Panc1 (cell line): ENCODE measurements at regions not wholly inside any gene's neighbourhood (a gene's known extent, or its start where the extent isn't known, plus 50 kb on each side); places are given as distances from the start of the nearest gene placed in this dataset.

ENCODE experiments used
- ATAC-seq: fragments of 200-7000 bp; cut with Tn5 transposase; 2 replicates; pipeline ENCODE4 v1.9.1; 2020; ENCODE audit warnings: mild to moderate bottlenecking, moderate library complexity
- BruUV-seq: library from RNA; stranded (reverse); fragments of 400-500 nt; replicated peaks from 2 replicates; lab custom pipeline; 2021; lab: Mats Ljungman, UMichigan
- CTCF ChIA-PET: fragments of 300-600 bp; sonication (Branson Sonifier 250); formaldehyde crosslinking; loops from one replicate; lab custom pipeline; 2022; ENCODE audit warnings: antibody characterized with exemption; lab: Charles Lee
- POLR2A ChIA-PET: fragments of 300-600 bp; sonication (Branson Sonifier 250); formaldehyde crosslinking; loops from one replicate; lab custom pipeline; 2022; ENCODE audit warnings: antibody characterized with exemption; lab: Charles Lee
- DNase-seq: peaks from one replicate; pipeline ENCODE4 v3.0.0-alpha.2; 2010; ENCODE audit warnings: low read depth, low spot score
- H3K27ac ChIP-seq: 2 replicates; pipeline ENCODE4 v1.5.1; 2011; ENCODE audit warnings: mild to moderate bottlenecking, low read length, inconsistent platforms
- H3K27me3 ChIP-seq: fragments of 200-500 bp; sonication (Bioruptor generic); 2 replicates; pipeline ENCODE4 v1.6.0; 2014; ENCODE audit warnings: low read length, inconsistent platforms; ENCODE audit not compliant: control insufficient read depth, insufficient read depth
- H3K36me3 ChIP-seq: fragments of 200-500 bp; sonication (Bioruptor generic); 2 replicates; pipeline ENCODE4 v1.5.1; 2014; ENCODE audit warnings: inconsistent platforms, mild to moderate bottlenecking, low read length, moderate library complexity; ENCODE audit not compliant: control insufficient read depth, insufficient read depth
- H3K4me1 ChIP-seq: 2 replicates; pipeline ENCODE4 v1.5.1; 2011; ENCODE audit warnings: inconsistent platforms, mild to moderate bottlenecking, low read length, moderate library complexity; ENCODE audit not compliant: control insufficient read depth, insufficient read depth
- H3K4me3 ChIP-seq, 2 experiments: 2 replicates each; pipeline ENCODE4 v1.5.1; 2011 to 2012; ENCODE audit warnings: low read depth in 2 of 2, low read length in 2 of 2, mild to moderate bottlenecking in 2 of 2, inconsistent platforms in 1 of 2, moderate library complexity in 1 of 2
- H3K9me3 ChIP-seq: fragments of 200-500 bp; sonication (Bioruptor generic); 2 replicates; pipeline ENCODE4 v1.5.1; 2014; ENCODE audit warnings: low read depth, mild to moderate bottlenecking, inconsistent platforms, low read length, moderate library complexity; ENCODE audit not compliant: control insufficient read depth, insufficient read depth
- CTCF ChIP-seq: fragments of 450-650 bp; IDR thresholded peaks from 2 replicates; pipeline ENCODE4 v1.5.1; 2017; ENCODE audit warnings: mild to moderate bottlenecking
- POLR2AphosphoS5 ChIP-seq: IDR thresholded peaks from 2 replicates; pipeline ENCODE4 v1.6.1; 2012; ENCODE audit warnings: mild to moderate bottlenecking, low read depth, low read length, moderate library complexity
- REST ChIP-seq, 2 experiments: IDR thresholded peaks; 2 replicates each; pipeline ENCODE4 v1.6.1; 2011 to 2012; ENCODE audit warnings: low read depth in 2 of 2, control low read depth in 1 of 2, low read length in 1 of 2, mild to moderate bottlenecking in 1 of 2, moderate library complexity in 1 of 2; ENCODE audit not compliant: insufficient read depth in 1 of 2
- SIN3A ChIP-seq: IDR thresholded peaks from 2 replicates; pipeline ENCODE4 v1.6.1; 2012; ENCODE audit warnings: low read depth, mild to moderate bottlenecking, low read length, moderate library complexity, borderline replicate concordance; ENCODE audit not compliant: insufficient read depth
- TCF7L2 ChIP-seq: IDR thresholded peaks from 2 replicates; pipeline ENCODE4 v1.6.1; 2011; ENCODE audit warnings: mild to moderate bottlenecking, low read depth, low read length, inconsistent platforms
- in situ Hi-C: cut with HindIII; loops from 2 replicates; pipeline ENCODE4 v1.10.0; 2016; ENCODE audit warnings: low sequenced_read_pairs, low pct_unique_long_range_greater_than_20kb
- intact Hi-C: fragments of 100-400 bp; cut with micrococcal nuclease; formaldehyde crosslinking; loops from one replicate; pipeline ENCODE4 v1.10.0; 2022; ENCODE audit not compliant: unreplicated experiment

- ATAC-seq = no peak
- CTCF ChIA-PET = no interaction called here
- intact Hi-C loops (no loop called here), in situ Hi-C loops (no loop called here)
- Histone ChIP-seq H3K4me3 (no peak overlapping the region), H3K27me3 (no peaks in the 10 kb centered on the region), H3K36me3 (no peaks in the 10 kb centered on the region), H3K4me1 (no peaks in the 10 kb centered on the region), H3K27ac (no peak overlapping the region), H3K9me3 (no peaks in the 10 kb centered on the region)
- BruUV-seq = no TSS peak
- DNase-seq = no peak
- no peak for TF ChIP-seq POLR2AphosphoS5
- TF ChIP-seq CTCF = no peak
- no peak for TF ChIP-seq TCF7L2
- POLR2A ChIA-PET = no interaction called here
These were observed 168.3 kb downstream of the NR4A2 start for GRCh38 chr2:156164091-156164720.

GRCh38 chr2:156158808-156159207 is 173.7 kb downstream of the NR4A2 start:
- no peak overlapping the region for H3K27ac ChIP-seq
- H3K27me3 ChIP-seq = no peaks in the 10 kb centered on the region
- TF ChIP-seq TCF7L2 (no peak), POLR2AphosphoS5 (no peak), SIN3A (no peak), REST (IDR thresholded peaks at IDR 0.05; ENCODE audit: insufficient read depth in 1 of 2, low read depth in 2 of 2, low read length in 1 of 2) (no peak), CTCF (no peak)
- no peak for DNase-seq
- no peak overlapping the region for H3K4me3 ChIP-seq
- no peak for ATAC-seq
- H3K9me3 ChIP-seq = no peaks in the 10 kb centered on the region
- in situ Hi-C loops (no loop called here), intact Hi-C loops (no loop called here)
- H3K36me3 ChIP-seq = no peaks in the 10 kb centered on the region
- POLR2A ChIA-PET = no interaction called here
- BruUV-seq = no TSS peak
- CTCF ChIA-PET = no interaction called here
- H3K4me1 ChIP-seq = no peaks in the 10 kb centered on the region
